ENCODE measurements at regions not wholly inside any gene's neighbourhood (a gene's known extent, or its start where the extent isn't known, plus 50 kb on each side); places are given as distances from the start of the nearest gene placed in this dataset.
"Not testable (repeated sequence)": the region's sequence is repeated elsewhere in the genome, so short reads cannot be mapped to it uniquely, and the experiment has no call there.

DNA sequence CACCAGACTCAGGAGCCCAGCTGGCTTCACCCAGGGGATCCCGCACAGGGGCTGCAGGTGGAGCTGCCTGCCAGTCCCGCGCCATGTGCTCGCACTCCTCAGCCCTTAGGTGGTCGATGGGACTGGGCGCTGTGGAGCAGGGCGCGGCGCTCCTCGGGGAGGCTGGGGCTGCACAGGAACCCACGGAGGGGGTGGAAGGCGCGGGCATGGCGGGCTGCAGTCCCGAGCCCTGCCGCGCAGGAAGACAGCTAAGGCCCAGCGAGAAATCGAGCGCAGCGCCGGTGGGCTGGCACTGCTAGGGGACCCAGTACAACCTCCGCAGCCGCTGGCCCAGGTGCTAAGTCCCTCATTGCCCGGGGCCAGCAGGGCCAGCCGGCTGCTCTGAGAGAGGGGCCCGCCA lies 202.9 kb downstream of the SPANXN4 start:
- TF ChIP-seq, protein P1, sequence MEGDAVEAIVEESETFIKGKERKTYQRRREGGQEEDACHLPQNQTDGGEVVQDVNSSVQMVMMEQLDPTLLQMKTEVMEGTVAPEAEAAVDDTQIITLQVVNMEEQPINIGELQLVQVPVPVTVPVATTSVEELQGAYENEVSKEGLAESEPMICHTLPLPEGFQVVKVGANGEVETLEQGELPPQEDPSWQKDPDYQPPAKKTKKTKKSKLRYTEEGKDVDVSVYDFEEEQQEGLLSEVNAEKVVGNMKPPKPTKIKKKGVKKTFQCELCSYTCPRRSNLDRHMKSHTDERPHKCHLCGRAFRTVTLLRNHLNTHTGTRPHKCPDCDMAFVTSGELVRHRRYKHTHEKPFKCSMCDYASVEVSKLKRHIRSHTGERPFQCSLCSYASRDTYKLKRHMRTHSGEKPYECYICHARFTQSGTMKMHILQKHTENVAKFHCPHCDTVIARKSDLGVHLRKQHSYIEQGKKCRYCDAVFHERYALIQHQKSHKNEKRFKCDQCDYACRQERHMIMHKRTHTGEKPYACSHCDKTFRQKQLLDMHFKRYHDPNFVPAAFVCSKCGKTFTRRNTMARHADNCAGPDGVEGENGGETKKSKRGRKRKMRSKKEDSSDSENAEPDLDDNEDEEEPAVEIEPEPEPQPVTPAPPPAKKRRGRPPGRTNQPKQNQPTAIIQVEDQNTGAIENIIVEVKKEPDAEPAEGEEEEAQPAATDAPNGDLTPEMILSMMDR (IDR thresholded peaks at IDR 0.05; ENCODE audit: low read depth, low read length, poor library complexity, severe bottlenecking) = not testable (repeated sequence)
- TF ChIP-seq EZH2phosphoT487 (IDR thresholded peaks at IDR 0.05; ENCODE audit: borderline replicate concordance, low read length) = not testable (repeated sequence)

All from DOHH2 (cell line).